Thoracic aorta (tissue), 2 donors: ENCODE measurements at regions not wholly inside any gene's neighbourhood (a gene's known extent, or its start where the extent isn't known, plus 50 kb on each side); places are given as distances from the start of the nearest gene placed in this dataset.

Experiments used
- ATAC-seq: fragments of 150-250 bp; one replicate; pipeline ENCODE4 v1.8.0; 2017; ENCODE audit warnings: low read depth; ENCODE audit not compliant: insufficient number of reproducible peaks, low FRiP score
- DNase-seq: peaks from one replicate; pipeline ENCODE4 v3.0.0-alpha.2; 2020; ENCODE audit warnings: low spot score
- H3K27ac ChIP-seq, 2 donors: fragments of 200-600 bp; sonication (generic); 1 replicate in 1 of 2; 2 replicates in 1 of 2; pipeline ENCODE4 v1.5.1; 2016; ENCODE audit warnings: mild to moderate bottlenecking in 2 of 2, moderate library complexity in 2 of 2
- H3K27me3 ChIP-seq: fragments of 200-600 bp; sonication (generic); replicated peaks from 2 replicates; pipeline ENCODE4 v1.6.0; 2016; ENCODE audit warnings: mild to moderate bottlenecking; ENCODE audit not compliant: insufficient read depth
- H3K36me3 ChIP-seq: fragments of 200-600 bp; sonication (generic); one replicate; pipeline ENCODE4 v1.5.1; 2016
- H3K4me1 ChIP-seq, 2 donors: fragments of 200-600 bp; sonication (generic); 1 replicate in 1 of 2; 2 replicates in 1 of 2; pipeline versions ENCODE4 v1.5.1 to v1.6.0; 2016; ENCODE audit warnings: low read depth in 2 of 2, mild to moderate bottlenecking in 1 of 2; ENCODE audit not compliant: control insufficient read depth in 1 of 2
- H3K4me3 ChIP-seq: fragments of 200-600 bp; sonication (generic); 2 replicates; pipeline ENCODE4 v1.5.1; 2016; ENCODE audit warnings: mild to moderate bottlenecking
- H3K9me3 ChIP-seq: fragments of 200-600 bp; sonication (generic); 2 replicates; pipeline ENCODE4 v1.5.1; 2016
- TF ChIP-seq, protein P1 (sequence below): fragments of 200-600 bp; sonication (generic); IDR thresholded peaks from one replicate; pipeline ENCODE4 v1.5.1; 2019; ENCODE audit warnings: antibody characterized with exemption

DNA sequence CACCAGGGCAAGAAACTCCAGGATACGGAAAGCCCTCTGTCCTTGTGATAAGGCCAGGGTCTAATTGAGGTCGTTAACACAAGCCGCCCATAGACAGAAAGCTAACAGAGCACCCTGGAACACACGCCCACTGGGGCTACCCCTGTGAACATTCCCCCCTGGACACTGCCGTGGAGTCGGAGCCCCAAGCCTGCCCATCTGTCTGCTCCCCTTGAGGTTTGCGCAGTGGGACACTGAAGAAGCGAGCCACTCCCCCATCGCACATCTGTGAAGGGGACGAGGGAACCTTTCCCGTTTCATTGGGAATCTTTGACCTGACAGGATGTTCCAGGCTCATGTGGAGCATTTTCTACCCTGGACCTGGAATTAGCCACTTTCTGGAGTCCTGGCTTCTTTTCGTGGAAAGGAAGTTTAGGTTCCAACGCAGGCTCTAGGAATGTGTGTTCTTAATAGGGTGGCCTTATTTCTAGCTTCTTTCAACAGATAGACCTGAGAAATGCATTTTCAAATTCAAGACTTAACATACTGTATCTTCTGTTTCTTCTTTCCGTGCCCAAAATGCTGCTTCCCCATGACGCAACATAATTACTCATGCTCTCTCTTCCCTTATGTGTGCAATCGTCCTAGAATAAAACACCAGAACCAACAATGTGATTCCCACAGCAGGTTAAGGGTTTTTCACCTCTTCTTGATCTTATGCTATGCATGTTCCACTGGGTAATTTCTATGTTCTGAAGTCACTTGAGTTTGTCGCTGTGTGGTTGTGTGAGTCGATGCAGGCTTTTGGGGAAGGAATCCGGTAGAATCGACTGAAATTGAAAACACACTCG is 161.1 kb downstream of the ERMARD start:
- TF ChIP-seq, protein P1, sequence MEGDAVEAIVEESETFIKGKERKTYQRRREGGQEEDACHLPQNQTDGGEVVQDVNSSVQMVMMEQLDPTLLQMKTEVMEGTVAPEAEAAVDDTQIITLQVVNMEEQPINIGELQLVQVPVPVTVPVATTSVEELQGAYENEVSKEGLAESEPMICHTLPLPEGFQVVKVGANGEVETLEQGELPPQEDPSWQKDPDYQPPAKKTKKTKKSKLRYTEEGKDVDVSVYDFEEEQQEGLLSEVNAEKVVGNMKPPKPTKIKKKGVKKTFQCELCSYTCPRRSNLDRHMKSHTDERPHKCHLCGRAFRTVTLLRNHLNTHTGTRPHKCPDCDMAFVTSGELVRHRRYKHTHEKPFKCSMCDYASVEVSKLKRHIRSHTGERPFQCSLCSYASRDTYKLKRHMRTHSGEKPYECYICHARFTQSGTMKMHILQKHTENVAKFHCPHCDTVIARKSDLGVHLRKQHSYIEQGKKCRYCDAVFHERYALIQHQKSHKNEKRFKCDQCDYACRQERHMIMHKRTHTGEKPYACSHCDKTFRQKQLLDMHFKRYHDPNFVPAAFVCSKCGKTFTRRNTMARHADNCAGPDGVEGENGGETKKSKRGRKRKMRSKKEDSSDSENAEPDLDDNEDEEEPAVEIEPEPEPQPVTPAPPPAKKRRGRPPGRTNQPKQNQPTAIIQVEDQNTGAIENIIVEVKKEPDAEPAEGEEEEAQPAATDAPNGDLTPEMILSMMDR, result no peak
- no peak overlapping the region for H3K4me3 ChIP-seq
- DNase-seq, result no peak
- H3K27ac ChIP-seq, result no peak overlapping the region
- no peaks in the 10 kb centered on the region for H3K36me3 ChIP-seq
- no peak for ATAC-seq
- H3K9me3 ChIP-seq, result no peaks in the 10 kb centered on the region
- H3K4me1 ChIP-seq, result no peaks in the 10 kb centered on the region
- H3K27me3 ChIP-seq, result no peaks in the 10 kb centered on the region

DNA sequence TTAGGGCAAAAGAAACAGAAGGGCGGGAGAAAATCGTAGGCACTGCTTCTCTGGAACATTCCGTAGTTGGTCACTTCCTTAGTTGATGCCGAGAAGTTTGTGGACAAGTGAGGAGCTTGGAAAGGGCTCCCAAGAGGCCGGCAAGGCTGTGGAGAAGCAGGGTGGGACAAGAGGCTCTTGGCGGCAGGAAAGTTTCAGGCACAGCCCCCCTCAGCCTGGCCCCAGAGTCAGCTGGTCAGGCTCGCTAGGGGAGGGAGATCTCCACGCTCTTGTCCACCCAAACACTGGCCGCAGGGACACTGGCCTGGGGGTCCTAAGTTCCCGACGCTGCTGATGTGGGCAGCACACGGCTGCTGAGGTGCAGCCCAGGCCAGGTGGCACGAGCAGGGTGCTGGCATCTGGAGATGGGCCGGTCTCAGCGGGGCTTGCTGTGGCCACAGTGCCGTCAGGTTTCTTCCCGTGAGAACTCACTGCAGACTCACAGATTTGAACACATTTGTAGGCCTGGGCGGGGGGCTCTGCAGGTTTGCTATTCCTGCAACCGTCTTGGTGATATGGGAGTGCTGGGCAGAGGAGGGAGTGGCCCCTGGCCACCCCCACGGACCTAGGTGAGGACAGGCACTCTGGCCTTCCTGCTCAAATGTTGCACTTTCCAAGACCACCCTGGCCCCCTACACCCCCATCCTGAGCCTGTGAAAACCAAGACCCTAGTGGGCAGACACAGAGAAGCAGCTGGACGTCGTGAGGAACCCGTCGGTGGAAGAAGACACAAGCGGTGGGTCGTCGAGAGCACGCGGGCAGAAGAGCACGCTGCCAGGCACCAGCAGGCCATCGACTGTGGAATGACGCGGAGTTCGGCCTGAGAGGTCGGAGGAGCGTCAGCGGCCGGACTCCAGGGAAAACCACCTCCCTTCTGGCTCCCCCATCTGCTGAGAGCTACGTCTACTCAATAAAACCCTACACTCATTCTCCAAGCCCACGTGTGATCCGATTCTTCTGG is 160.1 kb downstream of the ERMARD start:
- Histone ChIP-seq H3K4me3 (no peak overlapping the region), H3K36me3 (no peaks in the 10 kb centered on the region), H3K9me3 (no peaks in the 10 kb centered on the region), H3K27me3 (no peaks in the 10 kb centered on the region), H3K4me1 (no peaks in the 10 kb centered on the region), H3K27ac (no peak overlapping the region)
- no peak for ATAC-seq
- no peak for DNase-seq
- TF ChIP-seq, protein P1, result no peak

DNA sequence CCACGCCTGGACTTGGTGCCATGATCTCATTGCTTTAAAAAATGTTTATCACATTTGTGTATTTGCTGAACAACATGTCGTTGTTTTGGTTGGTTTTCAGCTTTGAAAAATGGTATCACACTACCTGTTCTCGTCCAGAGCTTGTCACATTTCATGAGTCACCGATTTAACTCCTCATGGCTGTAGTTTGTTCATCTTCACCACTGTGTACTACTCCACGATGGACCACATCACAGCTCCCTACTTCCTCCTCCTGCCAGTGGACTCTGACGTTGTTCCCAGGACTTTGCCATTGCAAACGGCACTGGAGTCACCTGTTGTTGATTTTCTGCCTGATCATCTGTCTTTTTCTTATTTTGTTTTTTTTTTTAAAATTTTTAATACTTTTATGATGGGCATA is 157.7 kb downstream of the ERMARD start:
- H3K4me1 ChIP-seq, result peaks cover 0 to 15% of the 10 kb centered on the region in 2 donors
- ATAC-seq, result no peak
- H3K36me3 ChIP-seq, result no peaks in the 10 kb centered on the region
- H3K27me3 ChIP-seq, result no peaks in the 10 kb centered on the region
- no peak for DNase-seq
- no peak overlapping the region for H3K27ac ChIP-seq
- no peak overlapping the region for H3K4me3 ChIP-seq
- TF ChIP-seq, protein P1, result no peak
- H3K9me3 ChIP-seq, result no peaks in the 10 kb centered on the region

DNA sequence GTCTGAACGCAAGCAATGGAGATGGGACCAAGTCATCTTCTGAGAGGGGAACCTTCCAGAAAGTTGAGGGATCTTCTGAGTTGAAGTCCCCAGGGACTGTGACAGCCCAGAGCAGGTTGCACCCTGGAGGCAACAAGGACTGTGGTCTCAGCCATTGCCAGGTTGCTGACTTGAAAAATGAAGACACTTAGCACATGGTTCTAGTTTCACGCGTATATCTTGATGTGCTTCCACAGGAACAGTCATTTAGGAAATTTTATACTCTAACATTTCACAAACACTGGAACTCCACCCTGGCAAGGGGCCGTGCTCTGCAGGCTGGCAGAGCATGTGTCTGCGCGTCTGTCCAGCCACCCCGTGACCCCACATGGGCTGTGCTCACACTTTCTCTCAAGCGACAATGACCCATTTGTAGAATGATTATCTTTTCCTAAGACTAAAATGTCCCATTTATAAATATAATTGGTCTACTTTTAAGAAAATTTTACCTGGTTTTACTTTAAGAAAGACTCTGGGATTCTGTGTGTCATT is 157.0 kb downstream of the ERMARD start:
- DNase-seq, result no peak
- Histone ChIP-seq H3K4me3 (no peak overlapping the region), H3K9me3 (no peaks in the 10 kb centered on the region), H3K27ac (no peak overlapping the region), H3K36me3 (no peaks in the 10 kb centered on the region), H3K27me3 (no peaks in the 10 kb centered on the region), H3K4me1 (peaks cover 0 to 15% of the 10 kb centered on the region in 2 donors)
- no peak for ATAC-seq
- TF ChIP-seq, protein P1, result no peak
